ENCODE measurements at regions not wholly inside any gene's neighbourhood (a gene's known extent, or its start where the extent isn't known, plus 50 kb on each side); places are given as distances from the start of the nearest gene placed in this dataset.

DNA sequence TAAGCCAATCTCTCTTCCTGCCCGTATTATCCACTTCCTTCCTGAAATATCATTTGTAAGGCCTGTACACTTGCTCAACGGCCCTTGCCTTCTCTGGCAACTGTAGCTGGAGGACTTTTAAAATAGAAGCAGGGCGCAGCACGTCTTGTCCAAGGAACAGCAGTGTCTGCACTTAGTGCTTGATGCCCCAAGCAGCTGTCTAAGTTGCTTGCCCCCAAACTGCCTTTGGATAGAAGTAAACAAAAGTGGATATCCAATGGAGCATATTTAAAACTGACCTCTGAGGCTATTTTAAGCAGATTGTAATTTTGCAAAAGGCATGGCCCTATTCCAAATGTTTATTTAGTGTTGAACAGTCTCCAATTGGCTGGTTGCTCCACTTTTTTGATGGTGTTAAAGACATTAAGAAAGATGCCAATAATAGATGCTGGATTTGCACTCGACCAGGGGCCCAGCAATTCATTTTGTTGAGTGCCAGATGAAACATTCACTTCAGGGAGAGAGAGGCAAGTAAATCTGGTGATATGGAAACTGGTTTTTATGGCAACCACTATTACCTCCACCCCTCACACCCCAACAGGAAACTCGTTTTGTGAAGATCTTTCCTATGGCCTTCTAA, 526.8 kb upstream of the TBL1XR1 start:
- Mint-ChIP-seq H3K4me3 (no peak overlapping the region), H3K36me3 (ENCODE audit: low read depth) (peaks cover 2% of the 10 kb centered on the region), H3K4me1 (peaks cover 4% of the 10 kb centered on the region), H3K27ac (no peak overlapping the region), H3K27me3 (no peaks in the 10 kb centered on the region)
- no peaks in the 10 kb centered on the region for H3K9me3 ChIP-seq (ENCODE audit: control insufficient read depth, low read length, poor library complexity, severe bottlenecking)
- DNase-seq (no peak), ATAC-seq (no peak)

DNA sequence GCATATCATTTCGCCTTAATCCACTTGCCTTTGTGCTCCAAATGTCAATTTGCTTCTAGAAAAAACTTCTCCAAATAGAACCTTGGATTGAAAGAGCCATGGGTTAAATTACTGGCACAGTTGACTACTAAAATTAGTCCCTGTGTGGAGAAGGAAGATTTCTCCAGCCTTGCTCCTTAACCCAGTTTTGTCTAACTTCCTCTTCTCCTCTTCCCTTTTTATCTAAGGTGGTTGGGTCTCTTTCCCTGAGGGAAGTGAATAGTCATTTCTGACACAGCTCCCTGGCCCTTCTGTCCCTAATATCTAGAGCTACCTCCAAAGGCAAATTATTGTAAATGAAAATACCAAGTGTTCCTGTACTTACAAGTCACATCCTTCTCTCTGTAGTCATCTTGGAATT, 527.9 kb upstream of the TBL1XR1 start:
- ATAC-seq = no peak
- H3K9me3 ChIP-seq (ENCODE audit: control insufficient read depth, low read length, poor library complexity, severe bottlenecking) = no peaks in the 10 kb centered on the region
- Mint-ChIP-seq H3K27me3 (no peaks in the 10 kb centered on the region), H3K4me1 (peaks cover 4% of the 10 kb centered on the region), H3K27ac (no peak overlapping the region), H3K36me3 (ENCODE audit: low read depth) (peaks cover 2% of the 10 kb centered on the region), H3K4me3 (no peak overlapping the region)
- DNase-seq = no peak

DNA sequence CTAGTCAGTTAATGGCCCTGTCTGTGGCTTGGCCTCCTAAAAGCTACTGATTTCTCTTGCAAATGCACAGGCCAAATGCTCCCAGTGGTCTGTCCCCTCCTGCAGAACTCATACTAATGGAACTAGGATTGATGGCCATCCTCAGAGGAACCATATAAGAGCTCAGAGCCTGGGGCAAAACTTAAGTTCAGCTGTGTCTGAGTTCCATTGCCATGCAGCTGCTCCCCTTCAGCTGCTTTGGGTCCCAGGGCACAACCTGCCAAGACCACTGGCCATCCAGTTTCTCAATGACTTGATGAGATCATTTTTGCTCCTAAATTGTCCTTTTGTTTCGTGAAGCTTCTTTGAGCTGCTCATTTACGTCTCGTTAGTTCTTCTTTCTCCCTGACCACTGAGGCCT, 529.5 kb upstream of the TBL1XR1 start:
- peaks cover 2% of the 10 kb centered on the region for H3K36me3 Mint-ChIP-seq (ENCODE audit: low read depth)

DNA sequence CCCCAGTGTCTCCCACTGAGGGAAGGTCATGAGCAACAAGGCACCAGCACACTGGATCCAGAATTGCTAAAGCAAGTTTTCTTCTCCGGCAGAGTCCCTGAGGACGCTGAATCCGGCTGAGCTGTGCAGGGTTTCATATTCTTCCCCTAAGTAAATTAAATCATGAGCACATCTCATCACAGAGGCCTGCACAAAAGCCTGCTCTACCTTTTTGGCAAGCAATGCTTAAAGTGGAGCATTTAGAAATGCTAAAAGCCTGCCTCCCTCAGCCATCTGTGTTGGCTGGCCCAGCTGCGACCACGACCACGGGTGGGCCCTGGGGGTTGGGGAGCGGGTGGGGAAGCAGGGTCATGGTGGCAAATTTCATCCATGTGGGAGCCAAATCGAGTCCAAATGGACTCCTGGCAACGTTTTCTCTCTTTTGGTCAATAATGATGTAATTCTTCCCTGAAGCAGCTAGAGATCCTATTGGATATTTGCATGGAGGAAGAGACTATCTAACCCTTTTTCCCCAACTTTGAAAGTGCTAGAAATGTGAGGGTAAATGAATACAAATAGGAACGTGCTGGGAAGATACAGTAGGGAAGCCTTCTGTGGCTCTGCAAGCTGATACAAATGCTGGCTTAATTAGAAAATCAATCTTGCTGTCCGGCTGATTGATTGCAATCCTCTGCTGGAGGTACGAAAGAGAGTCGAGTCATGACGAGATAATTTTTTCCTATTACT, 532.8 kb upstream of the TBL1XR1 start:
- no peak overlapping the region for H3K4me3 Mint-ChIP-seq
- ATAC-seq (no peak), DNase-seq (no peak)
- H3K9me3 ChIP-seq (ENCODE audit: control insufficient read depth, low read length, poor library complexity, severe bottlenecking) = no peaks in the 10 kb centered on the region
- no peak overlapping the region for H3K27ac Mint-ChIP-seq
- H3K4me1 Mint-ChIP-seq = no peaks in the 10 kb centered on the region
- no peaks in the 10 kb centered on the region for H3K27me3 Mint-ChIP-seq
- H3K36me3 Mint-ChIP-seq (ENCODE audit: low read depth) = peaks cover 2% of the 10 kb centered on the region

More for the DNA sequence above, 529.5 kb upstream of the TBL1XR1 start:
- no peaks in the 10 kb centered on the region for H3K27me3 Mint-ChIP-seq
- H3K4me1 Mint-ChIP-seq = peaks cover 4% of the 10 kb centered on the region
- ATAC-seq (no peak), DNase-seq (no peak)
- H3K4me3 Mint-ChIP-seq = no peak overlapping the region
- H3K9me3 ChIP-seq (ENCODE audit: control insufficient read depth, low read length, poor library complexity, severe bottlenecking) = no peaks in the 10 kb centered on the region
- H3K27ac Mint-ChIP-seq = no peak overlapping the region

DNA sequence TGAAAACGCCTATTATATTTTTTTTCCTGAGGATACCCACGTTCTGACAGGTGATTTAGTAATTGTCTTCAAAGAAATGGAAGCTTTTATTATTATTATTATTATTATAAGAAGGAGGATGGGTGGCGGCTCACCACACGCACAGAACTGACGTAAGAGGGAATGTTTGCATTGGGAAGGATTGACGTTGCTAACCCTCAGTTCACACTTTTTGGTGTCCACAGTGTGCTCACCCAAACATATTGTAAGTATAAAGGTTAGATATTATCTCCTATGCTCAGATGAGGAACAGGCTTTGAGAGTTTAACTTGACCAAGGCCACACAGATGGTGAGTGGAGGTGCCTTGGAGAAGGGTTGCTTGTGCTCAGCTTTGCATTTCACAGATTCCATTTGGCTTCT, 533.5 kb upstream of the TBL1XR1 start:
- Mint-ChIP-seq H3K27ac (no peak overlapping the region), H3K27me3 (no peaks in the 10 kb centered on the region), H3K4me3 (no peak overlapping the region), H3K4me1 (no peaks in the 10 kb centered on the region), H3K36me3 (ENCODE audit: low read depth) (peaks cover 2% of the 10 kb centered on the region)
- H3K9me3 ChIP-seq (ENCODE audit: control insufficient read depth, low read length, poor library complexity, severe bottlenecking) = no peaks in the 10 kb centered on the region
- DNase-seq = no peak
- no peak for ATAC-seq

DNA sequence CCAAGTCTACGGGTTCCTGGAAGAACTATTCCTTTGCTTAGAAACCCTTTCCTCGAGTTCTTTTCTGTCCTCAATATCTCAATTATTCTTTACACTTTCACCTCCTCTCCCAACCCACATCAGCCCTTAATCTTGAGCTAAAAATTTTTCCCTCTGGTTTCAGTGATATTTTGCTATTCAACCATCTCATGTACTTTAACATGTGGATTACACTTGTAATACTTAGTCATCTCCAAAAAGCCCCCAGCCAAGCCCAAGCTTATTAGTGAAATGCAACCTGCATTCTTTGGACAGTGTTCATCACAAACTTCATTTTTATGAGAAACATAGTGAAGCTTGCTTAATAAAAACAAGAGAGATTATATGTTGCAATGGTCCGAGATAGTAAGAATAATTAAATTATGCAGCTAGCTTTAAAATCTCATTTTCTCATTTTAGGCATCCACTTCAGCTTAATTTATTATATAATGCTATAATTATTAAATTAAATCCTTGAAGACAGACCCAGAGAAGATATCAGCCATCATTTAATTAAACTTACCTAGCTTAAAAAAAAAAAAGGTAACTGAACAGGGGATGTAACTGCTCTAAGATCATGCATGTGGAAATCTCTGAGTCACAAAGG, 534.5 kb upstream of the TBL1XR1 start:
- H3K27me3 Mint-ChIP-seq = no peaks in the 10 kb centered on the region
- H3K9me3 ChIP-seq (ENCODE audit: control insufficient read depth, low read length, poor library complexity, severe bottlenecking) = no peaks in the 10 kb centered on the region
- ATAC-seq = no peak
- no peaks in the 10 kb centered on the region for H3K4me1 Mint-ChIP-seq
- no peaks in the 10 kb centered on the region for H3K36me3 Mint-ChIP-seq (ENCODE audit: low read depth)
- no peak overlapping the region for H3K27ac Mint-ChIP-seq
- H3K4me3 Mint-ChIP-seq = no peak overlapping the region
- no peak for DNase-seq

DNA sequence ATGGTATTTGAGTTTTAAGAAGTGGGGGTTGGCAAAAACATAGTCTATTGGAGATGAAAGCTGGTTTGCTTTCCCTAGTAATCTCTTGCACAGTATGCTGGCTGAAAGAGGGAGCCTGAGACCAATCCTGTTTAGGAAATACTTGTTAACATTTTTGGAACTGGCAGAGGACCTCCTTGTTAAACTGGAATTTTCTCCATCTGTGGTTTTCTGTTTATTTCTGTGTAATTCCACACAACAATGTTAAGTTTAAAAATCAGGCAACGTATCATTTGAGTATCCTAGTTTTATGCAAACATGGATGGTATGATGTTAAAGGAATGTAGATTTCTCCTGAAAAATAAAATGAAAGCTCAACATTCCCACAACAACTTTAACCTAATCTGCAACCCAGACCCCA, 536.0 kb upstream of the TBL1XR1 start:
- H3K4me3 Mint-ChIP-seq = no peak overlapping the region
- no peaks in the 10 kb centered on the region for H3K4me1 Mint-ChIP-seq
- ATAC-seq = no peak
- no peaks in the 10 kb centered on the region for H3K27me3 Mint-ChIP-seq
- no peak overlapping the region for H3K27ac Mint-ChIP-seq
- H3K36me3 Mint-ChIP-seq (ENCODE audit: low read depth) = no peaks in the 10 kb centered on the region
- no peaks in the 10 kb centered on the region for H3K9me3 ChIP-seq (ENCODE audit: control insufficient read depth, low read length, poor library complexity, severe bottlenecking)
- DNase-seq = no peak

DNA sequence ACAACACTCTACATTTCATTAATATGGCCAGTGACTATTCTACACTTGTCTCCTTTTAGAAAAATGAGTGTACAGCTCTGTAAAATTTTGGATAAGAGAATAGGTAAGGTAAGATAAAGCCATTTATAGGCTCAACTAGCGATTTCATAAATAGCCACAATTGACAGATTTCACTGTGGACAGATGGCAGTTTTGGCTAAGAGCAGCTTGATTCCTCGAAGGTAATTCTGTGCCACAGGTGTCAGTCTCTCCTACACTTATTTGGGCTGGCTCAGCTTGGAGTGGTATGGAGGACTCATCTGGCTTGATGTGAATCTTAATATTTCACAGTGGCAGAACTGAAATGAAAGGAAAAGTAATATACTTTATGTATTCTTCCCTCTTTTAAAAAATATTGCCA, 536.7 kb upstream of the TBL1XR1 start:
- DNase-seq (no peak), ATAC-seq (no peak)
- Mint-ChIP-seq H3K36me3 (ENCODE audit: low read depth) (no peaks in the 10 kb centered on the region), H3K27ac (no peak overlapping the region), H3K27me3 (no peaks in the 10 kb centered on the region), H3K4me3 (no peak overlapping the region), H3K4me1 (no peaks in the 10 kb centered on the region)
- H3K9me3 ChIP-seq (ENCODE audit: control insufficient read depth, low read length, poor library complexity, severe bottlenecking) = no peaks in the 10 kb centered on the region

DNA sequence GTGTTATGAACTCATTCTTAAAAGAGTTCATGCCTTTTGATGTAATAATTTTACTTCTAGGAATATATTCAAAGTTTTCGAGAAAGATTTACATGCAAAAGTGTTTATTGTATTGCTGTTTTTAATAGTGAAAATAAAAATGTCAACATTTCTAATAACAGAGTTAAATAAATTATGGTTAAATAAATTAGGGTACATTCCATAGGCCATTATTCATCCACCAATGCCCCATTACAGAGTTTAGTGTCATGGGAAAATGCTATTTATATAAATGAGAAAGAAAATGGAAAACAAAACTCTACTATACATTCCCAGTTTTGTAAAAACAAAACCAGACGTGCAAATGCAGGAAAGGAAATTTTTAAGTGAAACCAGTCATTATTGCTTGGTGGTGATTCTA, 538.1 kb upstream of the TBL1XR1 start:
- no peaks in the 10 kb centered on the region for H3K36me3 Mint-ChIP-seq (ENCODE audit: low read depth)
- H3K4me1 Mint-ChIP-seq = no peaks in the 10 kb centered on the region
- H3K4me3 Mint-ChIP-seq = no peak overlapping the region
- H3K27me3 Mint-ChIP-seq = no peaks in the 10 kb centered on the region
- DNase-seq (no peak), ATAC-seq (no peak)
- no peaks in the 10 kb centered on the region for H3K9me3 ChIP-seq (ENCODE audit: control insufficient read depth, low read length, poor library complexity, severe bottlenecking)
- no peak overlapping the region for H3K27ac Mint-ChIP-seq

DNA sequence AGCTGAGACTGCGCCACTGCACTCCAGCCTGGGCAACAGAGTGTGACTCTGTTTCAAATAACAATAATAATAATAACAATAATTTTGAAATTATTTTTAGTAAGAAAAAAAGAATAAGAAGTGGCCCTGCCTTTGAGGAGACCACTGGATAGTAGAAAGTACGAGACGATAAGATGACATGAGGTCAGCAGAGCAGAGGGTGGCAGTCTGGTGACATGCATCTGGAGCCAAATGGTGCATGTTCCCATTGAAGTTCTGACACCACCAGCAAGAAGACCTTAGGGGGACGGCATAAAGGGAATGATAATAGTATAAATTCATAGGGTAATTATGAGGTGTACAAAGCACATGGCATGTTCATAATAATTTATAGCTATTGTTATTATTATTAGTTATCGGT, 542.2 kb upstream of the TBL1XR1 start:
- Mint-ChIP-seq H3K27ac (no peak overlapping the region), H3K4me1 (no peaks in the 10 kb centered on the region), H3K27me3 (no peaks in the 10 kb centered on the region), H3K4me3 (no peak overlapping the region), H3K36me3 (ENCODE audit: low read depth) (no peaks in the 10 kb centered on the region)
- H3K9me3 ChIP-seq (ENCODE audit: control insufficient read depth, low read length, poor library complexity, severe bottlenecking) = no peaks in the 10 kb centered on the region
- DNase-seq (no peak), ATAC-seq (no peak)

DNA sequence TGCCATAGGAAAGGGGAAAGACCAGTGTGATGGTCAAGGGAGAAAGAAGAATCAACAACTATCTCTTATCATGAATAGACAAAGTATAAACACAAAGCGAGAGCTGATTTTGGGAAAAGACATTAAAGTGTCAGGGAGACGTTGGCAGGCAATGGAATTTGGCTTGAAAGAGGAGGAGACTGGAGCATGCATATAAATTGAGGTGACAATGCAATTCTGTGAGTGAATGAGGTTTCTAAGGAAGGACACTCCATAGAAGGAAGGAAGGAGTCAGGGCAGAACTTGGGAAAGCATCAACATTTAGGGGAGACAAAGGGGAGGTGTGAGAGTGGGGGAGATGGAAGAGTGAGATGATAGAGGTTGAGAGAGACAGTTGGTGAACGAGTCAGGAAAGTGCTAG, 543.0 kb upstream of the TBL1XR1 start:
- H3K27me3 Mint-ChIP-seq = no peaks in the 10 kb centered on the region
- no peak overlapping the region for H3K4me3 Mint-ChIP-seq
- no peaks in the 10 kb centered on the region for H3K4me1 Mint-ChIP-seq
- no peaks in the 10 kb centered on the region for H3K9me3 ChIP-seq (ENCODE audit: control insufficient read depth, low read length, poor library complexity, severe bottlenecking)
- DNase-seq = no peak
- H3K27ac Mint-ChIP-seq = no peak overlapping the region
- ATAC-seq = no peak
- no peaks in the 10 kb centered on the region for H3K36me3 Mint-ChIP-seq (ENCODE audit: low read depth)

DNA sequence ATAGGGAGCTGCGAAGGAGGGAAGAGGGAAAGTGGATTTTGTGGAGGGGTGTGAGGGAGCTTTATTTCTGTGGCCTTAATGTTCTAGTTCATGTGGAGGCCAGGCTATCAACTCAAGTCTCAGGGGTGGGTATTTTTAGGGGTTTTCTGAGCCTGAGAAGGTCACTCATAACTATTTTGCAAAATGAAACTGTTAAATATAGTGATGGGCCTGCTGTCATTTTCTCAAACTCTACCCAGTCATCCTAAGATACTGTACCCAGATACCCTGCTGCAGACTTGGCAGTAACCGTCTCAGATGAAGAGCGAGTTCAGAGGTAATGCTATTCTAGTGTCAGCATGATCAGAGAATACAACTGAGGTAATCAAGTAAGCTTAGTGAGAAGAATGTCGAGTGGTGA, 545.0 kb upstream of the TBL1XR1 start:
- no peaks in the 10 kb centered on the region for H3K4me1 Mint-ChIP-seq
- ATAC-seq = no peak
- H3K4me3 Mint-ChIP-seq = no peak overlapping the region
- no peaks in the 10 kb centered on the region for H3K27me3 Mint-ChIP-seq
- DNase-seq = no peak
- H3K36me3 Mint-ChIP-seq (ENCODE audit: low read depth) = no peaks in the 10 kb centered on the region
- H3K27ac Mint-ChIP-seq = no peak overlapping the region
- H3K9me3 ChIP-seq (ENCODE audit: control insufficient read depth, low read length, poor library complexity, severe bottlenecking) = no peaks in the 10 kb centered on the region

DNA sequence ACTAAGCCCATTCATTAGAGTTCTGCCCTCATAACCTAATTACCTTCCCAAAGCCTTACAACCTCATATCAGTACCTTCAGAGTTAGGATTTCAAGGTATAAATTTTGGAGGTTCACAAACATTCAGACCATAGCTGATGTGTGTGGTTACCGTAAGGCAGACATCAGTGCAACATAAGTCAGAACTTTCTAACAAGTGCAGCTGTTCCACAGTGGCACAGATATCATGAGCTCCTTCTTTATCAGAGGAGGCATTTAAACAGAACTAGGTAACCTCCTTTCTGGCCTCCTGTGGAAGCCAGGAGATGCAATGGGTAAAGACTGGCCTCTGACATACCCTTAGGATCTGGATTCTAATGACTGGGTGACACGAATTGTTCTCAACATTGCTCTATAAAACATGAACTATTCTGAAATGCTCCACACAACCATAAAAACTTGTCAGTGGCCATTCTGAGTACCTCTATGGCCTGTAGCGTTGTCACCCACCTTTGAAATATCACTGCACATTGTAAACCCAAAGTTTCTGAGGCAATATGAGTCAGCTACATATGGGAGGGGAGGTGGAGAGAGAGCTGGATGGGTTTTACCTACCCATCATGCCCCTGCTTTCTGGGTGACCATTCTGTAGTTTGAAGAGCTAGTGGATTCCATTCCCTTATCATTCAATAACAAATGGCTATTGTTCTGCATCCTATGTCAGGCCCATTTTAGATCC, 546.0 kb upstream of the TBL1XR1 start:
- no peak overlapping the region for H3K4me3 Mint-ChIP-seq
- H3K9me3 ChIP-seq (ENCODE audit: control insufficient read depth, low read length, poor library complexity, severe bottlenecking) = no peaks in the 10 kb centered on the region
- no peaks in the 10 kb centered on the region for H3K36me3 Mint-ChIP-seq (ENCODE audit: low read depth)
- H3K27ac Mint-ChIP-seq = no peak overlapping the region
- ATAC-seq (no peak), DNase-seq (no peak)
- no peaks in the 10 kb centered on the region for H3K27me3 Mint-ChIP-seq
- no peaks in the 10 kb centered on the region for H3K4me1 Mint-ChIP-seq
